ENCODE measurements at regions not wholly inside any gene's neighbourhood (a gene's known extent, or its start where the extent isn't known, plus 50 kb on each side); places are given as distances from the start of the nearest gene placed in this dataset.

DNA sequence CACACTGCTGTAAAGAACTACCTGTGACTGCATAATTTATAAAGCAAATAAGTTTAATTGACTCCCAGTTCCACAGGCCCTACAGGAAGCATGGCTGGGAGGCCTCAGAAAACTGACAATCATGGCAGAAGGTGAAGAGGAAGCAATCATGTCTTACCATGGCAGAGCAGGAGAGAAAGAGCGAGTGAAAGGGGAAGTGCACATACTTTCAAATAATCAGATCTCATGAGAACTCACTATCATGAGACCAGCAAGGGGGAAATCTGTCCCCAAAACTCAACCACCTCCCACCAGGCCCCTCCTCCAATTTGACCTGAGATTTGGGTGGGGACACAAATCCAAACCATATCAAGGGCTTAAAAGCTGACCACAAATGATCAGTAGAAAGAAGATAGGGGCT lies 493.2 kb downstream of the PTPRC start:
- no TSS peak for BruUV-seq (replicated peaks)
- intact Hi-C loops (cut with micrococcal nuclease; ENCODE audit: unreplicated experiment) (loop anchor here (5.0 kb wide), 1 partner anchor 110 kb away; no protein-coding TSS in a partner anchor), in situ Hi-C loops (cut with MboI) (no loop called here)

GRCh38 chr1:199135901-199136300 lies 497.1 kb downstream of the PTPRC start:
- Histone ChIP-seq H3K79me2 (ENCODE audit: control insufficient read depth, insufficient read depth, low read length) (no peaks in the 10 kb centered on the region), H3K4me1 (ENCODE audit: control insufficient read depth, insufficient read depth, low read length) (no peaks in the 10 kb centered on the region), H3K27ac (ENCODE audit: control insufficient read depth, insufficient read depth) (no peak overlapping the region), H3K36me3 (ENCODE audit: control insufficient read depth in 2 of 2, insufficient read depth in 2 of 2, low read length in 1 of 2) (no peaks in the 10 kb centered on the region), H3K9ac (ENCODE audit: control insufficient read depth, insufficient read depth, low read length) (no peak overlapping the region), H3K9me3 (replicated peaks; ENCODE audit: control insufficient read depth, insufficient read depth, low read length) (peaks cover 3% of the 10 kb centered on the region; the same call in 1 of the 3 replicates), H3K4me3 (no peak overlapping the region), H2AFZ (ENCODE audit: control insufficient read depth, low read depth, low read length) (no peak overlapping the region), H3K4me2 (ENCODE audit: control insufficient read depth, insufficient read depth) (no peak overlapping the region), H4K20me1 (ENCODE audit: control insufficient read depth, insufficient read depth) (no peaks in the 10 kb centered on the region), H3K27me3 (replicated peaks in 1 of 2; ENCODE audit: control insufficient read depth in 2 of 2, insufficient read depth in 2 of 2, low read length in 1 of 2) (no peaks in the 10 kb centered on the region)
- in situ Hi-C loops (cut with MboI) (no loop called here), intact Hi-C loops (cut with micrococcal nuclease; ENCODE audit: unreplicated experiment) (no loop called here)
- WGBS (ENCODE audit: insufficient coverage, insufficient replicate concordance, low lambda C conversion rate, missing lambda C conversion rate): 43% methylated on average over 4 of the region's 4 CpGs
- SMC1A ChIA-PET (ENCODE audit: uncharacterized antibody, unreplicated experiment): no interaction called here
- BruUV-seq (replicated peaks): no TSS peak
- FAIRE-seq: no peak
- no peak for ATAC-seq
- CTCF ChIA-PET: interaction anchor here (1.9 kb wide), 1 partner anchor 23 kb away, joined by 4 read pairs; no protein-coding TSS in a partner anchor
- DNase-seq (ENCODE audit: low read depth, low spot score): no peak
- RAD21 ChIA-PET (ENCODE audit: unreplicated experiment): no interaction called here
- POLR2A ChIA-PET: no interaction called here
- TF ChIP-seq CEBPZ (IDR thresholded peaks at IDR 0.05; ENCODE audit: low read depth, low read length) (no peak), PML (IDR thresholded peaks at IDR 0.05; ENCODE audit: low read length) (no peak), NR2C2 (IDR thresholded peaks at IDR 0.05; ENCODE audit: borderline replicate concordance, control insufficient read depth, insufficient read length, low read depth) (no peak), ZNF24 (IDR thresholded peaks at IDR 0.05) (no peak), MEF2A (IDR thresholded peaks at IDR 0.05; ENCODE audit: insufficient read depth, low read depth, low read length) (no peak), PRDM15 (CRISPR knock-in tag; IDR thresholded peaks at IDR 0.05) (no peak), ZZZ3 (IDR thresholded peaks at IDR 0.05; ENCODE audit: control insufficient read depth, insufficient read length, low read depth) (no peak), ESRRA (IDR thresholded peaks at IDR 0.05; ENCODE audit: low read length) (no peak), IRF4 (IDR thresholded peaks at IDR 0.05; ENCODE audit: low read depth, low read length) (no peak)

More for the DNA sequence above, 493.2 kb downstream of the PTPRC start:
- ChIA-PET POLR2A (no interaction called here), RAD21 (ENCODE audit: unreplicated experiment) (interaction anchor here (1.2 to 1.4 kb wide), 2 partner anchors 63 to 112 kb away, joined by 3 to 4 read pairs; no protein-coding TSS in a partner anchor), SMC1A (ENCODE audit: uncharacterized antibody, unreplicated experiment) (interaction anchor here (1.1 to 1.5 kb wide), 4 partner anchors 8 to 111 kb away, joined by 3 to 6 read pairs (median 5); no protein-coding TSS in a partner anchor), CTCF (no interaction called here)
- H3K27ac ChIP-seq (ENCODE audit: control insufficient read depth, insufficient read depth): no peak overlapping the region
- H3K9me3 ChIP-seq (replicated peaks; ENCODE audit: control insufficient read depth, insufficient read depth, low read length): peaks cover 3% of the 10 kb centered on the region; the same call in 1 of the 3 replicates
- no peak overlapping the region for H3K4me2 ChIP-seq (ENCODE audit: control insufficient read depth, insufficient read depth)
- H2AFZ ChIP-seq (ENCODE audit: control insufficient read depth, low read depth, low read length): no peak overlapping the region
- H3K4me3 ChIP-seq: no peak overlapping the region
- peak; percentile 64 for FAIRE-seq
- ATAC-seq: no peak
- H3K27me3 ChIP-seq (replicated peaks in 1 of 2; ENCODE audit: control insufficient read depth in 2 of 2, insufficient read depth in 2 of 2, low read length in 1 of 2): no peaks in the 10 kb centered on the region
- H3K9ac ChIP-seq (ENCODE audit: control insufficient read depth, insufficient read depth, low read length): no peak overlapping the region
- DNase-seq (ENCODE audit: low read depth, low spot score): no peak
- TF ChIP-seq SPI1 (IDR thresholded peaks at IDR 0.05; ENCODE audit: borderline replicate concordance, insufficient read depth, low read depth, low read length): peak; percentile 64; the same call in 1 of the 2 replicates
- no peak for TF ChIP-seq TCF3 (IDR thresholded peaks at IDR 0.05; ENCODE audit: borderline replicate concordance, insufficient read depth, low read depth, low read length)
- H3K36me3 ChIP-seq (ENCODE audit: control insufficient read depth in 2 of 2, insufficient read depth in 2 of 2, low read length in 1 of 2): no peaks in the 10 kb centered on the region
- no peaks in the 10 kb centered on the region for H3K79me2 ChIP-seq (ENCODE audit: control insufficient read depth, insufficient read depth, low read length)
- H4K20me1 ChIP-seq (ENCODE audit: control insufficient read depth, insufficient read depth): no peaks in the 10 kb centered on the region
- 11% methylated on average over 1 of the region's 1 CpG for WGBS (ENCODE audit: insufficient coverage, insufficient replicate concordance, low lambda C conversion rate, missing lambda C conversion rate)
- no peaks in the 10 kb centered on the region for H3K4me1 ChIP-seq (ENCODE audit: control insufficient read depth, insufficient read depth, low read length)
